AG04449 (cell line): ENCODE measurements at regions not wholly inside any gene's neighbourhood (a gene's known extent, or its start where the extent isn't known, plus 50 kb on each side); places are given as distances from the start of the nearest gene placed in this dataset.

Experiments used
- CTCF ChIA-PET: fragments of 350-600 bp; formaldehyde crosslinking; extraction: SDS; loops from one replicate; lab custom pipeline; 2021; ENCODE audit warnings: antibody characterized with exemption; lab: Yijun Ruan, JAX
- POLR2A ChIA-PET: fragments of 400-600, 350-600 bp; formaldehyde crosslinking; extraction: SDS; loops from one replicate; lab custom pipeline; 2020; ENCODE audit warnings: antibody characterized with exemption, inconsistent platforms; lab: Yijun Ruan, JAX
- DNase-seq: peaks from one replicate; pipeline ENCODE4 v3.0.0-alpha.2; 2010; ENCODE audit warnings: low read depth, low spot score
- H3K4me3 ChIP-seq: 2 replicates; pipeline ENCODE4 v1.5.1; 2011; ENCODE audit warnings: low read depth, mild to moderate bottlenecking, control low read depth, low read length
- TF ChIP-seq, protein P1 (sequence below): IDR thresholded peaks from one replicate; pipeline ENCODE4 v1.5.1; 2011; ENCODE audit warnings: mild to moderate bottlenecking, moderate library complexity, low read length, control low read depth, inconsistent platforms; ENCODE audit not compliant: insufficient read depth; ENCODE audit errors: missing control alignments

DNA sequence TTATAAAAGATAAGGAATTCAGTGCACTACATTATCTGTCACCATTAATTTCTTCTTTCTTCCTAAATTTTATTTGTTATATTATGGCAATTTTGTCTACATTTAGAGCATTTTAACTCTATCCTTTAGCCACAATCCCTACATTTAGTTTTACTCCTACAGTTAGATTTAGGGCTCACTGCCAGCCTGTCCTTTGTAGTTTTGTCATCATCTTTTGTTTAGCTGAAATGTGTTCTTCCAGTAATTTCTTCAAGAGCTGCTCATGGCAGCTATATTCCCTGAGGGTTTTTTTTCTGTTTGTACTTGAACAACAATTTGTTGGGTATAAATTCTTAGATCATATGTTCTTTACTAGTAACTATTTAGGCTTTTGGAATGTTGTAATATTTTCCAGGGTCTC lies 72.7 kb upstream of the B3GAT2 start:
- DNase-seq, result no peak
- CTCF ChIA-PET, result interaction anchor here (1.0 kb wide), 1 partner anchor 38 kb away, joined by 4 read pairs; no protein-coding TSS in a partner anchor
- TF ChIP-seq, protein P1, sequence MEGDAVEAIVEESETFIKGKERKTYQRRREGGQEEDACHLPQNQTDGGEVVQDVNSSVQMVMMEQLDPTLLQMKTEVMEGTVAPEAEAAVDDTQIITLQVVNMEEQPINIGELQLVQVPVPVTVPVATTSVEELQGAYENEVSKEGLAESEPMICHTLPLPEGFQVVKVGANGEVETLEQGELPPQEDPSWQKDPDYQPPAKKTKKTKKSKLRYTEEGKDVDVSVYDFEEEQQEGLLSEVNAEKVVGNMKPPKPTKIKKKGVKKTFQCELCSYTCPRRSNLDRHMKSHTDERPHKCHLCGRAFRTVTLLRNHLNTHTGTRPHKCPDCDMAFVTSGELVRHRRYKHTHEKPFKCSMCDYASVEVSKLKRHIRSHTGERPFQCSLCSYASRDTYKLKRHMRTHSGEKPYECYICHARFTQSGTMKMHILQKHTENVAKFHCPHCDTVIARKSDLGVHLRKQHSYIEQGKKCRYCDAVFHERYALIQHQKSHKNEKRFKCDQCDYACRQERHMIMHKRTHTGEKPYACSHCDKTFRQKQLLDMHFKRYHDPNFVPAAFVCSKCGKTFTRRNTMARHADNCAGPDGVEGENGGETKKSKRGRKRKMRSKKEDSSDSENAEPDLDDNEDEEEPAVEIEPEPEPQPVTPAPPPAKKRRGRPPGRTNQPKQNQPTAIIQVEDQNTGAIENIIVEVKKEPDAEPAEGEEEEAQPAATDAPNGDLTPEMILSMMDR, result no peak
- no peak overlapping the region for H3K4me3 ChIP-seq
- POLR2A ChIA-PET, result no interaction called here

GRCh38 chr6:71031912-71032311 lies 75.1 kb upstream of the B3GAT2 start:
- DNase-seq, result no peak
- ChIA-PET POLR2A (no interaction called here), CTCF (no interaction called here)
- TF ChIP-seq, protein P1, result no peak
- H3K4me3 ChIP-seq, result no peak overlapping the region

DNA sequence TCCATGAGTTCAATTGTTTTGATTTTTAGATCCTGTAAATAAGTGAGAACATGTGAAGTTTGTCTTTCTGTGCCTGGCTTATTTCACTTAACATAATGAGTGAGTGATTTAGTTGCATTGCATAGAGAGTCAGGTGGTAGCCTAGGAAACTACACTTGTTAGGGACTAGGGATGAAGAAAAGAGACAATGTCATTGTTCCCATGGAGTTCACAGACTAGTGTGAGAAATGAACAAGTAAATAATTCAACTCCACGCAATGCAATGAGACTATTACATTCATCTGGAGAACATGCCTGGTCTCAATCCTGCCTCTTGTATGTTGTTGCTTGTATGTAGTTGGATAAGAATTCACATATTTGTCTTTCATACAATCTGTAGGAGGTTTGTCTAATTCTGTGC lies 76.3 kb upstream of the B3GAT2 start:
- ChIA-PET CTCF (no interaction called here), POLR2A (no interaction called here)
- TF ChIP-seq, protein P1, result no peak
- H3K4me3 ChIP-seq, result no peak overlapping the region
- no peak for DNase-seq

DNA sequence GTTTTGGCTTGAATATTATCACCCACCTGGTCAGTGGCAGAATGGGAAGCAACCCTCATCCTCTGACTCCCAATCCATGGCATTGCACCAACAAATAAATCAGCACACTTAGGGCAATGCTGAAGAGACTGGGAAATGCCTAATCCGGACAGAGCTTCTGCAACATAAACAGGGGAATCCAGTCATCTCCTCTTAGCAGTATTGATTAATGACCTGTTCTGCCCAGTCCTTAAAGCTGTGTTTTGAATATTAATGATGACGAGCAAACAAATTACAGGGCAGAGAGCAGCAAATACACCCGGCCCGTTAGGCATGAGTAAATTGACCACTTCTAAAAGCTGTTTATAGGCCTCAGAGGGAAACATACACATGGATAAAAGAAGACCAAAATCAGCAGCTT lies 77.0 kb upstream of the B3GAT2 start:
- no peak overlapping the region for H3K4me3 ChIP-seq
- CTCF ChIA-PET, result no interaction called here
- POLR2A ChIA-PET, result no interaction called here
- DNase-seq, result no peak
- TF ChIP-seq, protein P1, result no peak

- POLR2A ChIA-PET, result no interaction called here
- no peak for DNase-seq
- CTCF ChIA-PET, result no interaction called here
Measured at GRCh38 chr6:71034563-71035345, 77.9 kb upstream of the B3GAT2 start.

GRCh38 chr6:71035871-71036270 lies 79.0 kb upstream of the B3GAT2 start:
- POLR2A ChIA-PET, result no interaction called here
- CTCF ChIA-PET, result no interaction called here
- TF ChIP-seq, protein P1, result no peak
- H3K4me3 ChIP-seq, result no peak overlapping the region
- DNase-seq, result no peak

More at GRCh38 chr6:71034563-71035345, 77.9 kb upstream of the B3GAT2 start:
- TF ChIP-seq, protein P1, result no peak
- no peak overlapping the region for H3K4me3 ChIP-seq
